Hepatocyte (in vitro differentiated cells): ENCODE measurements at regions not wholly inside any gene's neighbourhood (a gene's known extent, or its start where the extent isn't known, plus 50 kb on each side); places are given as distances from the start of the nearest gene placed in this dataset.
A peak's percentile ranks its signal among the peaks of the same experiment; 100 is the strongest.

Source experiments
- DNase-seq: peaks from one replicate; pipeline ENCODE4 v3.0.0-alpha.2; 2016; ENCODE audit warnings: low spot score
- H2AFZ ChIP-seq: fragments of 200-600 bp; sonication (generic); 2 replicates; pipeline ENCODE4 v1.6.0; 2016; ENCODE audit warnings: antibody characterized with exemption, mild to moderate bottlenecking
- H3K27ac ChIP-seq: fragments of 200-600 bp; sonication (generic); 2 replicates; pipeline ENCODE4 v1.5.1; 2016; ENCODE audit warnings: mild to moderate bottlenecking
- H3K27me3 ChIP-seq: fragments of 200-600 bp; sonication (generic); 2 replicates; pipeline ENCODE4 v1.6.1; 2016
- H3K36me3 ChIP-seq: fragments of 200-600 bp; sonication (generic); replicated peaks from 2 replicates; pipeline ENCODE4 v1.5.1; 2016; ENCODE audit warnings: low read depth; ENCODE audit not compliant: insufficient read depth
- H3K4me1 ChIP-seq: fragments of 200-600 bp; sonication (generic); 2 replicates; pipeline ENCODE4 v1.5.1; 2016; ENCODE audit warnings: mild to moderate bottlenecking, moderate library complexity; ENCODE audit not compliant: insufficient read depth
- H3K4me2 ChIP-seq: fragments of 200-600 bp; sonication (generic); 2 replicates; pipeline ENCODE4 v1.6.0; 2016
- H3K4me3 ChIP-seq: fragments of 200-600 bp; sonication (generic); 2 replicates; pipeline ENCODE4 v1.5.1; 2016; ENCODE audit warnings: mild to moderate bottlenecking
- H3K79me2 ChIP-seq: fragments of 200-600 bp; sonication (generic); 2 replicates; pipeline ENCODE4 v1.6.0; 2017; ENCODE audit warnings: mild to moderate bottlenecking
- H3K9me2 ChIP-seq: fragments of 200-600 bp; sonication (generic); replicated peaks from 2 replicates; pipeline ENCODE4 v1.6.0; 2017; ENCODE audit warnings: mild to moderate bottlenecking; ENCODE audit not compliant: insufficient read depth
- H3K9me3 ChIP-seq: fragments of 200-600 bp; sonication (generic); 2 replicates; pipeline ENCODE4 v1.5.1; 2016; ENCODE audit warnings: low read depth, mild to moderate bottlenecking
- H4K20me1 ChIP-seq: fragments of 200-600 bp; sonication (generic); 2 replicates; pipeline ENCODE4 v1.6.0; 2016; ENCODE audit warnings: mild to moderate bottlenecking; ENCODE audit not compliant: insufficient read depth, poor library complexity, severe bottlenecking
- CTCF ChIP-seq: fragments of 200-600 bp; sonication (generic); IDR thresholded peaks from 2 replicates; pipeline ENCODE4 v1.5.1; 2016; ENCODE audit warnings: antibody characterized with exemption, mild to moderate bottlenecking; ENCODE audit not compliant: poor library complexity
- EZH2 ChIP-seq: fragments of 200-600 bp; sonication (generic); IDR thresholded peaks from 2 replicates; pipeline ENCODE4 v1.6.1; 2016; ENCODE audit warnings: antibody characterized with exemption, mild to moderate bottlenecking, borderline replicate concordance
- EZH2phosphoT487 ChIP-seq: fragments of 200-600 bp; sonication (generic); IDR thresholded peaks from one replicate; pipeline ENCODE4 v1.6.1; 2018; ENCODE audit warnings: antibody characterized with exemption, mild to moderate bottlenecking, low read depth, moderate library complexity; ENCODE audit not compliant: unreplicated experiment, severe bottlenecking
- WGBS: methylation state at CpG from one replicate; pipeline ENCODE4 v1.1.6; 2016; ENCODE audit warnings: low lambda C conversion rate; ENCODE audit errors: missing lambda C conversion rate; 5-methylcytosine and 5-hydroxymethylcytosine counted together

- no peaks in the 10 kb centered on the region for H4K20me1 ChIP-seq
- no peaks in the 10 kb centered on the region for H3K4me1 ChIP-seq
- H3K27me3 ChIP-seq: peaks cover 22% of the 10 kb centered on the region
- no peaks in the 10 kb centered on the region for H3K9me2 ChIP-seq
- TF ChIP-seq EZH2phosphoT487 (no peak), CTCF (no peak), EZH2 (no peak)
- no peak for DNase-seq
- no peaks in the 10 kb centered on the region for H3K79me2 ChIP-seq
- no peaks in the 10 kb centered on the region for H3K9me3 ChIP-seq
- H2AFZ ChIP-seq: no peak overlapping the region
- H3K36me3 ChIP-seq: no peaks in the 10 kb centered on the region
- H3K4me2 ChIP-seq: no peak overlapping the region
- WGBS: 84% methylated on average over 13 of the region's 13 CpGs
- H3K27ac ChIP-seq: no peak overlapping the region
- H3K4me3 ChIP-seq: no peak overlapping the region
These were observed 188.4 kb upstream of the NLRP1 start for GRCh38 chr17:5772720-5773119.

GRCh38 chr17:5773816-5774360 lies 189.6 kb upstream of the NLRP1 start:
- Histone ChIP-seq H3K4me3 (no peak overlapping the region), H3K9me2 (no peaks in the 10 kb centered on the region), H3K4me1 (no peaks in the 10 kb centered on the region), H4K20me1 (no peaks in the 10 kb centered on the region), H3K27ac (no peak overlapping the region), H3K36me3 (no peaks in the 10 kb centered on the region), H3K79me2 (no peaks in the 10 kb centered on the region), H3K27me3 (peaks cover 17% of the 10 kb centered on the region), H2AFZ (no peak overlapping the region), H3K4me2 (no peak overlapping the region), H3K9me3 (no peaks in the 10 kb centered on the region)
- DNase-seq: no peak
- TF ChIP-seq CTCF: no peak
- TF ChIP-seq EZH2phosphoT487: no peak
- no peak for TF ChIP-seq EZH2
- 73% methylated on average over 7 of the region's 7 CpGs for WGBS

- no peak for TF ChIP-seq EZH2phosphoT487
- no peak for TF ChIP-seq EZH2
- TF ChIP-seq CTCF: no peak
- Histone ChIP-seq H3K36me3 (no peaks in the 10 kb centered on the region), H4K20me1 (no peaks in the 10 kb centered on the region), H3K79me2 (no peaks in the 10 kb centered on the region), H2AFZ (no peak overlapping the region), H3K27ac (no peak overlapping the region), H3K9me3 (no peaks in the 10 kb centered on the region), H3K9me2 (no peaks in the 10 kb centered on the region), H3K27me3 (peaks cover 9% of the 10 kb centered on the region), H3K4me3 (no peak overlapping the region), H3K4me1 (no peaks in the 10 kb centered on the region), H3K4me2 (no peak overlapping the region)
- no peak for DNase-seq
- 71% methylated on average over 8 of the region's 8 CpGs for whole genome bisulfite sequencing
These were observed 190.8 kb upstream of the NLRP1 start for GRCh38 chr17:5775098-5775497.

- no peaks in the 10 kb centered on the region for H3K9me3 ChIP-seq
- 83% methylated on average over 11 of the region's 11 CpGs for WGBS
- no peaks in the 10 kb centered on the region for H3K79me2 ChIP-seq
These were observed 196.2 kb upstream of the NLRP1 start for GRCh38 chr17:5780476-5780875.

More at GRCh38 chr17:5780476-5780875, 196.2 kb upstream of the NLRP1 start:
- H4K20me1 ChIP-seq: no peaks in the 10 kb centered on the region
- H2AFZ ChIP-seq: no peak overlapping the region
- no peak overlapping the region for H3K4me2 ChIP-seq
- no peaks in the 10 kb centered on the region for H3K27me3 ChIP-seq
- DNase-seq: peak; percentile 13
- no peak overlapping the region for H3K27ac ChIP-seq
- H3K4me1 ChIP-seq: no peaks in the 10 kb centered on the region
- no peak overlapping the region for H3K4me3 ChIP-seq
- H3K9me2 ChIP-seq: no peaks in the 10 kb centered on the region
- H3K36me3 ChIP-seq: no peaks in the 10 kb centered on the region
- TF ChIP-seq EZH2phosphoT487 (no peak), EZH2 (no peak), CTCF (no peak)
